Endothelial cell of umbilical vein (primary cell): ENCODE measurements at regions not wholly inside any gene's neighbourhood (a gene's known extent, or its start where the extent isn't known, plus 50 kb on each side); places are given as distances from the start of the nearest gene placed in this dataset.

Source experiments
- BruUV-seq: library from RNA; stranded (reverse); fragments of 400-500 nt; replicated peaks from 2 replicates; lab custom pipeline; 2021; lab: Mats Ljungman, UMichigan
- CTCF ChIA-PET: fragments of 300-600, 350-600 bp; sonication (Branson Sonifier 250); formaldehyde crosslinking; loops from one replicate; lab custom pipeline; 2021; ENCODE audit warnings: antibody characterized with exemption, inconsistent platforms; lab: Charles Lee
- POLR2A ChIA-PET: fragments of 300-600, 350-600 bp; sonication (Branson Sonifier 250); formaldehyde crosslinking; loops from one replicate; lab custom pipeline; 2021; ENCODE audit warnings: antibody characterized with exemption, inconsistent platforms; lab: Charles Lee
- DNase-seq: peaks from one replicate; pipeline ENCODE4 v3.0.0-alpha.2; 2011; ENCODE audit warnings: low read depth, low spot score
- FAIRE-seq: peaks from 2 replicates; lab custom pipeline; 2011; peaks lifted over from hg19 to GRCh38; lab: Jason Lieb, UNC
- H2AFZ ChIP-seq: 2 replicates; pipeline ENCODE4 v1.6.0; 2012; ENCODE audit warnings: low read depth, low read length, control low read depth, inconsistent platforms
- H3K27ac ChIP-seq: 2 replicates; pipeline ENCODE4 v1.5.1; 2011; ENCODE audit warnings: low read depth, mild to moderate bottlenecking, control low read depth, low read length, moderate library complexity; ENCODE audit not compliant: insufficient read depth
- H3K27me3 ChIP-seq, 2 experiments: 2 replicates each; pipeline versions ENCODE4 v1.6.0 to v1.6.1; 2011; ENCODE audit warnings: low read length in 2 of 2, mixed read lengths in 1 of 2; ENCODE audit not compliant: control insufficient read depth in 2 of 2, insufficient read depth in 2 of 2
- H3K36me3 ChIP-seq, 2 experiments: 2 replicates in 1 of 2; 3 replicates in 1 of 2; pipeline ENCODE4 v1.5.1; 2011; ENCODE audit warnings: low read length in 2 of 2, mild to moderate bottlenecking in 1 of 2, moderate library complexity in 1 of 2; ENCODE audit not compliant: control insufficient read depth in 2 of 2, insufficient read depth in 2 of 2; ENCODE audit errors: extremely low read depth in 1 of 2
- H3K4me1 ChIP-seq: 3 replicates; pipeline ENCODE4 v1.5.1; 2011; ENCODE audit warnings: mild to moderate bottlenecking, low read length; ENCODE audit not compliant: control insufficient read depth, insufficient read depth; ENCODE audit errors: extremely low read depth
- H3K4me2 ChIP-seq: 2 replicates; pipeline ENCODE4 v1.6.1; 2011; ENCODE audit warnings: low read length, control low read depth, mixed read lengths; ENCODE audit not compliant: insufficient read depth
- H3K4me3 ChIP-seq, 3 experiments: fragments of 200-600 bp in 1 of 3; sonication (generic), shearing (Covaris generic) in 1 of 3; replicated peaks in 1 of 3; 2 replicates each; pipeline ENCODE4 v1.5.1; 2011 to 2016; ENCODE audit warnings: control low read depth in 3 of 3, low read length in 3 of 3, mild to moderate bottlenecking in 2 of 3, inconsistent platforms in 1 of 3, low read depth in 1 of 3, moderate library complexity in 1 of 3; ENCODE audit not compliant: insufficient read depth in 1 of 3
- H3K79me2 ChIP-seq: 2 replicates; pipeline ENCODE4 v1.6.0; 2012; ENCODE audit warnings: low read length, inconsistent platforms; ENCODE audit not compliant: control insufficient read depth, insufficient read depth
- H3K9ac ChIP-seq: replicated peaks from 2 replicates; pipeline ENCODE3; 2011; ENCODE audit warnings: low read length, control low read depth; ENCODE audit not compliant: insufficient read depth; ENCODE audit errors: extremely low read depth
- H3K9me1 ChIP-seq: replicated peaks from 3 replicates; pipeline ENCODE4 v1.6.0; 2011; ENCODE audit warnings: mild to moderate bottlenecking, low read length; ENCODE audit not compliant: control insufficient read depth, insufficient read depth; ENCODE audit errors: extremely low read depth
- H3K9me3 ChIP-seq: replicated peaks from 2 replicates; pipeline ENCODE4 v1.5.1; 2012; ENCODE audit warnings: low read length, inconsistent platforms; ENCODE audit not compliant: control insufficient read depth, insufficient read depth
- H4K20me1 ChIP-seq: replicated peaks from 2 replicates; pipeline ENCODE3; 2011; ENCODE audit warnings: mild to moderate bottlenecking, low read length; ENCODE audit not compliant: control insufficient read depth, insufficient read depth; ENCODE audit errors: extremely low read depth
- CTCF ChIP-seq, 2 donors: IDR thresholded peaks; 1 replicate in 1 of 2; 2 replicates in 1 of 2; pipeline ENCODE4 v1.5.1; 2011; ENCODE audit warnings: low read length in 2 of 2, mild to moderate bottlenecking in 2 of 2, moderate library complexity in 2 of 2, control low read depth in 1 of 2, inconsistent platforms in 1 of 2, low read depth in 1 of 2; ENCODE audit not compliant: insufficient read depth in 1 of 2; ENCODE audit errors: extremely low read depth in 1 of 2
- EZH2 ChIP-seq: IDR thresholded peaks from 2 replicates; pipeline ENCODE4 v1.6.1; 2012; ENCODE audit warnings: borderline replicate concordance, low read depth, mild to moderate bottlenecking, moderate library complexity, low read length, inconsistent platforms; ENCODE audit not compliant: severe bottlenecking
- FOS ChIP-seq: IDR thresholded peaks from 2 replicates; pipeline ENCODE4 v1.6.1; 2011; ENCODE audit warnings: mild to moderate bottlenecking, low read length, moderate library complexity, borderline replicate concordance; ENCODE audit not compliant: insufficient read depth
- GATA2 ChIP-seq: IDR thresholded peaks from 2 replicates; pipeline ENCODE4 v1.7.0; 2011; ENCODE audit warnings: low read depth, mild to moderate bottlenecking, moderate library complexity, mixed read lengths, low read length; ENCODE audit not compliant: insufficient read length, insufficient read depth
- JUN ChIP-seq: IDR thresholded peaks from 2 replicates; pipeline ENCODE4 v1.6.1; 2011; ENCODE audit warnings: borderline replicate concordance, low read depth; ENCODE audit not compliant: insufficient read length, insufficient read depth
- MYC ChIP-seq: IDR thresholded peaks from one replicate; pipeline ENCODE4 v1.6.1; 2011; ENCODE audit warnings: mild to moderate bottlenecking, low read depth, low read length
- POLR2A ChIP-seq: IDR thresholded peaks from 2 replicates; pipeline ENCODE4 v1.6.1; 2012; ENCODE audit warnings: low read depth, mild to moderate bottlenecking, control low read depth, low read length
- POLR2AphosphoS5 ChIP-seq: IDR thresholded peaks from 2 replicates; pipeline ENCODE4 v1.6.1; 2012; ENCODE audit warnings: low read depth, mild to moderate bottlenecking, control low read depth, low read length, moderate library complexity; ENCODE audit not compliant: insufficient read depth
- dilution Hi-C: fragments of 300-500 bp; cut with MboI; formaldehyde crosslinking; loops from one replicate; pipeline ENCODE4 v1.15.0; 2019; ENCODE audit warnings: low sequenced_read_pairs; ENCODE audit not compliant: extremely low pct_ligation_motif_present
- intact Hi-C: fragments of 100-400 bp; cut with micrococcal nuclease; formaldehyde crosslinking; loops from one replicate; pipeline ENCODE4 v1.10.0; 2022
- TF ChIP-seq, protein P1 (sequence below): IDR thresholded peaks from 2 replicates; pipeline ENCODE4 v1.6.1; 2011; ENCODE audit not compliant: insufficient read depth, insufficient read length

GRCh38 chr12:47360771-47361388, 281.1 kb upstream of the AMIGO2 start:
- peak; percentile 87 for DNase-seq
- H3K9me3 ChIP-seq: no peaks in the 10 kb centered on the region
- BruUV-seq: TSS peak; percentile 49
- H3K27me3 ChIP-seq: no peaks in the 10 kb centered on the region
- TF ChIP-seq JUN: peak; percentile 36
- TF ChIP-seq FOS: no peak
- no peak for TF ChIP-seq POLR2A
- TF ChIP-seq, protein P1, sequence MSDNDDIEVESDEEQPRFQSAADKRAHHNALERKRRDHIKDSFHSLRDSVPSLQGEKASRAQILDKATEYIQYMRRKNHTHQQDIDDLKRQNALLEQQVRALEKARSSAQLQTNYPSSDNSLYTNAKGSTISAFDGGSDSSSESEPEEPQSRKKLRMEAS: no peak
- TF ChIP-seq EZH2: no peak
- TF ChIP-seq CTCF (IDR thresholded peaks at IDR 0.05; ENCODE audit: extremely low read depth in 1 of 2, insufficient read depth in 1 of 2, low read depth in 1 of 2, low read length in 2 of 2): no peak
- peak; percentile 81 for TF ChIP-seq POLR2AphosphoS5
- peak; percentile 99 for TF ChIP-seq GATA2
- TF ChIP-seq MYC: no peak
- CTCF ChIA-PET: interaction anchor here (0.7 to 2.3 kb wide), 7 partner anchors 8 to 328 kb away, joined by 3 to 15 read pairs (median 3); partner anchors contain the start of genes AMIGO2 and PCED1B
- H3K4me2 ChIP-seq: peak overlapping the region; percentile 64
- no peaks in the 10 kb centered on the region for H3K36me3 ChIP-seq
- peaks cover 20% of the 10 kb centered on the region for H3K4me1 ChIP-seq
- peak overlapping the region; percentile 48 for H3K9ac ChIP-seq
- peak; percentile 94 for FAIRE-seq
- intact Hi-C loops: loop anchor here (1.0 to 2.0 kb wide), 2 partner anchors 16 to 45 kb away; no protein-coding TSS in a partner anchor
- peak overlapping the region; percentile 62 for H2AFZ ChIP-seq
- dilution Hi-C loops: no loop called here
- POLR2A ChIA-PET: no interaction called here
- H3K4me3 ChIP-seq: peak overlapping the region in 1 of 3 experiments; percentile 8
- no peaks in the 10 kb centered on the region for H3K9me1 ChIP-seq
- no peaks in the 10 kb centered on the region for H4K20me1 ChIP-seq
- H3K79me2 ChIP-seq: no peaks in the 10 kb centered on the region
- peak overlapping the region; percentile 67 for H3K27ac ChIP-seq
